GM12878 (cell line): ENCODE measurements at regions not wholly inside any gene's neighbourhood (a gene's known extent, or its start where the extent isn't known, plus 50 kb on each side); places are given as distances from the start of the nearest gene placed in this dataset.

ENCODE experiments used
- ATAC-seq: fragments of 200-7000 bp; cut with Tn5 transposase; 3 replicates; pipeline ENCODE4 v1.9.1; 2020; ENCODE audit warnings: mild to moderate bottlenecking, moderate library complexity
- BruUV-seq: library from RNA; stranded (reverse); fragments of 400-500 nt; replicated peaks from 2 replicates; lab custom pipeline; 2021; lab: Mats Ljungman, UMichigan
- CTCF ChIA-PET: fragments of 300-600 bp; sonication (Branson Sonifier 250); formaldehyde crosslinking; extraction: SDS; loops from one replicate; lab custom pipeline; 2021; ENCODE audit warnings: inconsistent platforms; lab: Yijun Ruan, JAX
- POLR2A ChIA-PET: fragments of 350-600 bp; formaldehyde crosslinking; extraction: SDS; loops from one replicate; lab custom pipeline; 2021; ENCODE audit warnings: inconsistent platforms; lab: Charles Lee
- RAD21 ChIA-PET: fragments of 300-600 bp; sonication (Branson Sonifier 250); formaldehyde crosslinking; loops from one replicate; lab custom pipeline; 2023; ENCODE audit warnings: antibody characterized with exemption; ENCODE audit not compliant: unreplicated experiment; lab: Charles Lee
- SMC1A ChIA-PET: fragments of 300-600 bp; sonication (Branson Sonifier 250); formaldehyde crosslinking; loops from one replicate; lab custom pipeline; 2023; ENCODE audit not compliant: unreplicated experiment, uncharacterized antibody; lab: Charles Lee
- DNase-seq: peaks from one replicate; pipeline ENCODE4 v3.0.0-alpha.2; 2011; ENCODE audit warnings: low read depth, low spot score
- FAIRE-seq: peaks from 3 replicates; lab custom pipeline; 2011; peaks lifted over from hg19 to GRCh38; lab: Jason Lieb, UNC
- H2AFZ ChIP-seq: 2 replicates; pipeline ENCODE4 v1.6.0; 2011; ENCODE audit warnings: low read depth, low read length, control low read depth; ENCODE audit not compliant: control insufficient read depth
- H3K27ac ChIP-seq: 2 replicates; pipeline ENCODE4 v1.5.1; 2011; ENCODE audit warnings: control low read depth; ENCODE audit not compliant: control insufficient read depth, insufficient read depth
- H3K27me3 ChIP-seq, 2 experiments: replicated peaks in 1 of 2; 2 replicates each; pipeline versions ENCODE4 v1.6.0 to v1.6.1; 2011; ENCODE audit warnings: low read length in 1 of 2; ENCODE audit not compliant: control insufficient read depth in 2 of 2, insufficient read depth in 2 of 2
- H3K36me3 ChIP-seq, 2 experiments: 2 replicates each; pipeline ENCODE4 v1.5.1; 2011; ENCODE audit warnings: low read length in 1 of 2; ENCODE audit not compliant: control insufficient read depth in 2 of 2, insufficient read depth in 2 of 2
- H3K4me1 ChIP-seq: 2 replicates; pipeline ENCODE4 v1.6.1; 2011; ENCODE audit warnings: mild to moderate bottlenecking, low read length, moderate library complexity, mixed read lengths; ENCODE audit not compliant: control insufficient read depth, insufficient read depth
- H3K4me2 ChIP-seq: 2 replicates; pipeline ENCODE4 v1.6.0; 2011; ENCODE audit warnings: control low read depth; ENCODE audit not compliant: control insufficient read depth, insufficient read depth
- H3K4me3 ChIP-seq: fragments of 200-600 bp; sonication (generic); 2 replicates; pipeline ENCODE4 v1.5.1; 2016
- H3K79me2 ChIP-seq: 2 replicates; pipeline ENCODE4 v1.6.0; 2011; ENCODE audit warnings: low read length; ENCODE audit not compliant: control insufficient read depth, insufficient read depth
- H3K9ac ChIP-seq: 2 replicates; pipeline ENCODE4 v1.8.0; 2011; ENCODE audit warnings: low read length, control low read depth, mixed read lengths; ENCODE audit not compliant: control insufficient read depth, insufficient read depth
- H3K9me3 ChIP-seq: replicated peaks from 3 replicates; pipeline ENCODE4 v1.5.1; 2011; ENCODE audit warnings: mild to moderate bottlenecking, low read length; ENCODE audit not compliant: control insufficient read depth, insufficient read depth
- H4K20me1 ChIP-seq: 2 replicates; pipeline ENCODE4 v1.6.0; 2011; ENCODE audit not compliant: control insufficient read depth, insufficient read depth
- BACH1 ChIP-seq: fragments of 450-650 bp; IDR thresholded peaks from 2 replicates; pipeline ENCODE4 v1.6.1; 2017; ENCODE audit warnings: mild to moderate bottlenecking, borderline replicate concordance
- CTCF ChIP-seq, 3 experiments: IDR thresholded peaks in 2 of 3; conservative IDR thresholded peaks in 1 of 3; 2 replicates each; pipeline ENCODE4 v1.5.1; 2011; ENCODE audit warnings: low read depth in 3 of 3, low read length in 3 of 3, mild to moderate bottlenecking in 3 of 3, control low read depth in 2 of 3, moderate library complexity in 2 of 3, inconsistent platforms in 1 of 3, mixed read lengths in 1 of 3; ENCODE audit not compliant: control insufficient read depth in 2 of 3, insufficient read depth in 1 of 3; ENCODE audit errors: extremely low read depth in 1 of 3
- EP300 ChIP-seq, 2 experiments: fragments of 150-350 bp in 1 of 2; IDR thresholded peaks; 2 replicates each; pipeline ENCODE4 v1.6.1; 2011 to 2012; ENCODE audit warnings: low read depth in 2 of 2, low read length in 2 of 2, borderline replicate concordance in 1 of 2, improper control_type of control experiment in 1 of 2, inconsistent platforms in 1 of 2; ENCODE audit not compliant: control insufficient read depth in 1 of 2
- JUNB ChIP-seq: IDR thresholded peaks from 2 replicates; pipeline ENCODE4 v1.6.1; 2016; ENCODE audit warnings: antibody characterized with exemption, mild to moderate bottlenecking
- KLF5 ChIP-seq: fragments of 450-650 bp; IDR thresholded peaks from 2 replicates; pipeline ENCODE4 v1.6.1; 2014; ENCODE audit warnings: mild to moderate bottlenecking; ENCODE audit not compliant: partially characterized antibody
- MTA2 ChIP-seq: fragments of 450-650 bp; IDR thresholded peaks from 2 replicates; pipeline ENCODE4 v1.6.1; 2016; ENCODE audit warnings: low read depth, mild to moderate bottlenecking, moderate library complexity
- PKNOX1 ChIP-seq: fragments of 450-650 bp; IDR thresholded peaks from 2 replicates; pipeline ENCODE4 v1.6.1; 2016; ENCODE audit warnings: mild to moderate bottlenecking
- RELA ChIP-seq: fragments of 450-650 bp; IDR thresholded peaks from 2 replicates; pipeline ENCODE4 v1.8.0; 2014; ENCODE audit warnings: borderline replicate concordance; ENCODE audit not compliant: partially characterized antibody
- TARDBP ChIP-seq: IDR thresholded peaks from 2 replicates; pipeline ENCODE4 v1.6.1; 2016; ENCODE audit warnings: borderline replicate concordance
- WRNIP1 ChIP-seq: IDR thresholded peaks from 2 replicates; pipeline ENCODE4 v1.6.1; 2011; ENCODE audit warnings: low read depth, low read length, improper control_type of control experiment, borderline replicate concordance
- ZSCAN29 ChIP-seq: fragments of 450-650 bp; IDR thresholded peaks from 2 replicates; pipeline ENCODE4 v1.6.1; 2017; ENCODE audit warnings: mild to moderate bottlenecking, moderate library complexity
- WGBS: methylation state at CpG from one replicate; pipeline ENCODE4 v1.1.6; 2016; ENCODE audit warnings: low lambda C conversion rate; ENCODE audit not compliant: insufficient replicate concordance, insufficient coverage; ENCODE audit errors: missing lambda C conversion rate; 5-methylcytosine and 5-hydroxymethylcytosine counted together
- in situ Hi-C: fragments of 300-500 bp; cut with MboI; formaldehyde crosslinking; loops from 9 replicates; pipeline ENCODE4 v1.14.3; 2018; ENCODE audit warnings: mixed read lengths
- intact Hi-C: fragments of 100-400 bp; cut with micrococcal nuclease; formaldehyde crosslinking; loops from one replicate; pipeline ENCODE4 v1.14.2; 2022; ENCODE audit not compliant: unreplicated experiment

- no peak for FAIRE-seq
- Histone ChIP-seq H3K27ac (no peak overlapping the region), H3K79me2 (no peaks in the 10 kb centered on the region), H3K36me3 (no peaks in the 10 kb centered on the region), H4K20me1 (no peaks in the 10 kb centered on the region), H3K9ac (no peak overlapping the region), H3K4me2 (no peak overlapping the region), H3K4me1 (no peaks in the 10 kb centered on the region), H2AFZ (peak overlapping the region; percentile 7; the same call in 1 of the 2 replicates), H3K9me3 (no peaks in the 10 kb centered on the region; the same call in 2 of the 3 replicates), H3K27me3 (no peaks in the 10 kb centered on the region), H3K4me3 (no peak overlapping the region)
- intact Hi-C loops (no loop called here), in situ Hi-C loops (no loop called here)
- no TSS peak for BruUV-seq
- 85% methylated on average over 2 of the region's 2 CpGs for whole genome bisulfite sequencing
- RAD21 ChIA-PET = interaction anchor here (1.1 to 1.7 kb wide), 4 partner anchors 10 to 134 kb away, joined by 3 to 8 read pairs (median 4); no protein-coding TSS in a partner anchor
- TF ChIP-seq RELA (no peak), BACH1 (no peak), MTA2 (0 out of 2 replicates have a peak, but pooled peaks have one; percentile 15)
- SMC1A ChIA-PET = interaction anchor here (2.3 kb wide), 1 partner anchor 26 kb away, joined by 8 read pairs; no protein-coding TSS in a partner anchor
- ATAC-seq = peak; percentile 51; the same call in 2 of the 3 replicates
- POLR2A ChIA-PET = no interaction called here
- CTCF ChIA-PET = interaction anchor here (0.7 kb wide), 1 partner anchor 79 kb away, joined by 3 read pairs; no protein-coding TSS in a partner anchor
- no peak for DNase-seq
Observed at GRCh38 chr5:87094347-87094746, 173.3 kb upstream of the RASA1 start.

- ATAC-seq (no peak), DNase-seq (no peak), FAIRE-seq (no peak)
- no TSS peak for BruUV-seq
- ChIA-PET RAD21 (interaction anchor here (0.8 to 1.7 kb wide), 5 partner anchors 9 to 133 kb away, joined by 3 to 8 read pairs (median 4); no protein-coding TSS in a partner anchor), POLR2A (no interaction called here), CTCF (interaction anchor here (0.7 to 1.5 kb wide), 3 partner anchors 23 to 304 kb away, joined by 3 to 4 read pairs (median 3); no protein-coding TSS in a partner anchor), SMC1A (interaction anchor here (1.0 to 2.3 kb wide), 7 partner anchors 11 to 137 kb away, joined by 3 to 16 read pairs (median 7); no protein-coding TSS in a partner anchor)
- 96% methylated on average over 4 of the region's 4 CpGs for WGBS
- Histone ChIP-seq H3K36me3 (no peaks in the 10 kb centered on the region), H3K9ac (no peak overlapping the region), H2AFZ (no peak overlapping the region), H3K4me1 (no peaks in the 10 kb centered on the region), H3K4me2 (no peak overlapping the region), H3K9me3 (no peaks in the 10 kb centered on the region; the same call in 2 of the 3 replicates), H3K79me2 (no peaks in the 10 kb centered on the region), H3K27ac (no peak overlapping the region), H3K4me3 (no peak overlapping the region), H4K20me1 (no peaks in the 10 kb centered on the region), H3K27me3 (no peaks in the 10 kb centered on the region)
- TF ChIP-seq EP300 (IDR thresholded peaks at IDR 0.05; ENCODE audit: borderline replicate concordance in 1 of 2, control insufficient read depth in 1 of 2, low read depth in 2 of 2, low read length in 2 of 2) = no peak
- no peak for TF ChIP-seq WRNIP1
- no peak for TF ChIP-seq ZSCAN29
- TF ChIP-seq TARDBP = no peak
- no peak for TF ChIP-seq JUNB
- no peak for TF ChIP-seq PKNOX1
- no peak for TF ChIP-seq KLF5
- TF ChIP-seq CTCF (IDR thresholded peaks at IDR 0.05 in 2 of 3, conservative IDR thresholded peaks at IDR 0.05 in 1 of 3; ENCODE audit: control insufficient read depth in 2 of 3, extremely low read depth in 1 of 3, insufficient read depth in 1 of 3, low read depth in 3 of 3, low read length in 3 of 3) = no peak
- intact Hi-C loops = no loop called here
- in situ Hi-C loops = no loop called here
Observed at GRCh38 chr5:87094833-87095232, 172.8 kb upstream of the RASA1 start.
